GM18507 (cell line): ENCODE measurements at regions not wholly inside any gene's neighbourhood (a gene's known extent, or its start where the extent isn't known, plus 50 kb on each side); places are given as distances from the start of the nearest gene placed in this dataset.
A peak's percentile ranks its signal among the peaks of the same experiment; 100 is the strongest.
"Not testable (repeated sequence)": the region's sequence is repeated elsewhere in the genome, so short reads cannot be mapped to it uniquely, and the experiment has no call there.

Source experiments
- DNase-seq: peaks from one replicate; pipeline ENCODE4 v3.0.0; 2011; ENCODE audit warnings: low read depth; ENCODE audit not compliant: insufficient read length; ENCODE audit errors: extremely low spot score
- FAIRE-seq: peaks from 2 replicates; lab custom pipeline; 2011; peaks lifted over from hg19 to GRCh38; lab: Jason Lieb, UNC

DNA sequence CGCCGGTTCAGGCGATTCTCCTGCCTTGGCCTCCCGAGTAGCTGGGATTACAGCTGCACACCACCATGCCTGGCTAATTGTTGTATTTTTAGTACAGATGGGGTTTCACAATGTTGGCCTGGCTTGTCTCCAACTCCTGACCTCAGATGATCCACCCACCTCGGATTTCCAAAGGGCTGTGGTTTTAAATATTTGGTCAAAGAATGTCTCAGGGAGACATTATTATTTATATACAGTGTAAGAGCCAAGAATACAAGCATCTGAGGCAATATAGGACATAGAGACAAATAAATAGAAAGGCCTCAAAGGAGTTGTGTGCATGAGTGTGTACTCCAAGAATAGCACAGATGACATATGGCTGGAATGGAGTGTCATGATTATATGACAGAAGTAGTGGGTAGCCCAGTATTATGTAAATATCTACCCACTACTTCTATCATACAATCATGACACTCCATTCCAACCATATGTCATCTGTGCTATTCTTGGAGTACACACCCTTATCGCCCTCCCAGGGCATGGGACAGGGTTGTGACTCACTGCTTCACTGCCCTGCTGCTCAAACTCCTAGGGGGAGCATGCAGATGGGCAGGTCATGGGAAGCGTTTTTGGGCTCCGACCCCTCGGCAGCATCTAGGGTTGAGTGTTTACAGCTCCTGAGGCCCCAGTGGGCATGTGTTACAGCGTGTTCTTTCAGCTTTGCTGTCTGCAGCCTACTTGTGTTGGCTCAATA, 1649.8 kb upstream of the PCDH10 start:
- DNase-seq (no peak), FAIRE-seq (no peak)

DNA sequence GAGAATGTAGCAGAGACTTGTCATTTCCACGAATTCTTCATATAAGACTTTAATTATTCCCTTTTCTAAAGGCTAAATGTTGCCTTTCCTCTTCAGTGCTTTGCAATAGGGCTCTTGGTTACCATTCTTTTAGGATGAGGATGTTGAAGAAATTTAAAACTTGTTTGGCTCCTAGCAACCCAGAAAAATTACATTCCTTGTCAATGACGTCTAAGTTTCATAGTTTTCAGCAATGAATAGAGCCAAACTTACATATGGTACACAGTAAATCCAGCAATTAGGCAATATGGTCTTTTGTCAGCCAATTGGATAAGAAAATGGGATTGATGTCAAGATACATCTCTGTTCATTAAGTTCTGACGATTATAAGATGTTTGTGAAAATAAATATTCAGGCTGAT, 1639.6 kb upstream of the PCDH10 start:
- DNase-seq, result no peak
- FAIRE-seq, result no peak

DNA sequence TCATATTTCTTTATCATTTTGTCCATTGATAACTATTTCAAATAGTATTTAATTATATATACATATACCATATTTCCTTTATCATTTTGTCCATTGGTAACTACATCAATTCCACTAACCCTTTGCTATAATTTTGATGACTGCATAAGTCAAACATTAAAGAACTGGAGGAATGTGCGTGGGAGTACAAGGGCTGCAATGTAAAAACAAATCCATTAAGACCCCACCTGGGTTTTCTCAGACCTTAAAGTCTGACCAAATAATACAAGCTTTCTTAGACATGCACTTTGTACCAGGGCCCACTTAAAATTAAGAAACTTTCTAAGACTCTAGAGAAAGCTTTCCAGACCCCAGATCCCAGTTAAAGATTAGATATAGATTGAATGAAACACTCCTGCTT, 1622.4 kb upstream of the PCDH10 start:
- FAIRE-seq (no peak), DNase-seq (no peak)

DNA sequence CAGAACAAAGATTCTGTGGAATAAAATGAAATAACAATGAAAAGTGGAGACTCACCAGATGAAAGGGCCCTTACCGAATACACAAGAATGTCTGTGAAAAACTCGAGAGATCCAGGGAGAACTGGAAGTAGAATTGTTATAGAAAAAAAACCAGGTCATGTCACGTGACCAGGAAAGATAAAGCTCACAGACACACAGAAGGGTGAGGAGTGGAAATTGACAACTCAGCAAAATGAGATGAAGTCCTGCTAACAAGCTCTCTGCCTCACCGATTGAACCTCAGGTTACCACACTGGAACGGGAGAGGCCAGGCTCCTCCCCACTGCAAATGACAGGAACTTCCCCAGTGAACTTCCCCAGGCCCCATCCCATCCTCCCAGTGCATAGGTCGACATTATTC, 1618.0 kb upstream of the PCDH10 start:
- FAIRE-seq, result no peak
- DNase-seq, result no peak

DNA sequence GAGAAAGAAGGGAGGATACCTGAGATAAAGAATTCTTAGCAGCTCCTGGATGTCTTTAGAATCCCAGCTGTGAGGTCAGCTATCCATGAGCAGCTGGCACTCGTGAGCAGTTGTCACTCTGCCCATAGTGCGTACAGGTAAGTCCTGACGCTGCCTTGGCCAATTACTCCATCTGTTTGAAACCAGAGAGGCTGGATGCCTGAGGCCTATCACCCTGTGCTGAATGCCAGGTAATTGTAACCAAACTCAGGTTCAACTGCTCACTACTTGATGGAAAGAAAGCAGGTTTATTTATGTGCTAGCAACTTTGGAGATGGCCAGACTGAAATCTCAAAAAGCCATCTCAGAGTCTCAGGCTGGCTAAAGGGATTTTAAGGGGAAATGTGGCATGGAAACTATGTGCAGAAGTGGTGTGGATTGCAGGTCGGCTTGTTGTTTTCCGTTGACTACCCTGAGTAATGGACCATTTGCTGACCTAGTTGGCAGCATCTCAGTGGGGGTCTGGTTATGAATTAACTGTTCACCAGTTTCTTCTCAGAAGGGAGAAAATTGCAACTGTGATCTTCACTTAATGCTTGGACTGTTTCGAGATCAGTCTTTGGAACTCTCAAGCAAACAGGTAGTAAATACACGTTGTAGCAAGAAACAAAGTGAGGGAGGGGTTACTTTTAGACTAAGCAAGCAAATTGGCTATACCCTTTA, 1614.0 kb upstream of the PCDH10 start:
- DNase-seq (no peak), FAIRE-seq (no peak)

DNA sequence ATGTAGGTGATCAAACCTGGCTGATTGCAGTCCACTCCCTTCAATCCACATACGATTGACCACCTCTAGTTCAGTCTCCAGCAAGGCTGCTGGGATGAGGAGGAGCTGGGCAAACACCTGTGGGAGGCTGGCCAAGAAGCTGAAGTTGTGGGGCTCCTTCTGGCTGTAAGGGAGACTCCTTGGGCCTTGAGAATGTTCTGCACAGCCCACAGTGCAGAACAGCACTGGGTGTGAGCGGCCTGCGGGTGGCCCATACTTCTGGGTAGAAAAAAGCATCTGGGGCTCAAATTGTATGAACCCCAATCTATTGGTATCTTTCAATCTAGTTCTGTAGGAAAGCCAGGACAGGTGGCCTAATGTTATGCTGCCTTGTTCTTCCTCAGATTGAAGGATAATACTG, 1608.8 kb upstream of the PCDH10 start:
- FAIRE-seq (no peak), DNase-seq (no peak)

DNA sequence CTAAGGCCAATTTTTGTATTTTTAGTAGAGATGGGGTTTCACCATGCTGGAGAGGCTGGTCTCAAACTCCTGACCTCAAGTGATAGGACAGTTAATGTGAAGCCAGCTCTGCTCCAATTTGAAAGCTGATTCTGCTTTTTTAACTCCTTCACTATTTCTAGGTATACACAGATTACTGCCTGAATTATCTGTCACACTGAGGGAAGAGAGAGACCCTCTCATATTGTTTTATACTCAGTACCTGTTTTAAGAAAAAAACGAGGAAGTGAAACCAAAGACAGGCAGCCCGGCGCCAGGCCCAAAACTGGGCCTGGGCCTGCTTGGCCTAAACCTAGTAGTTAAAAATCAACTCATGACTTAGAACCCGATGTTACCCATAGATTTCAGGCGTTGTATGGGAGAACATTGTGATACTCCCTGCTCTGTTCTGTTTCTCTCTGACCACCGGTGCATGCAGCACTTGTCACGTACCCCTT, 1601.5 kb upstream of the PCDH10 start:
- DNase-seq (no peak), FAIRE-seq (peak; percentile 75)

DNA sequence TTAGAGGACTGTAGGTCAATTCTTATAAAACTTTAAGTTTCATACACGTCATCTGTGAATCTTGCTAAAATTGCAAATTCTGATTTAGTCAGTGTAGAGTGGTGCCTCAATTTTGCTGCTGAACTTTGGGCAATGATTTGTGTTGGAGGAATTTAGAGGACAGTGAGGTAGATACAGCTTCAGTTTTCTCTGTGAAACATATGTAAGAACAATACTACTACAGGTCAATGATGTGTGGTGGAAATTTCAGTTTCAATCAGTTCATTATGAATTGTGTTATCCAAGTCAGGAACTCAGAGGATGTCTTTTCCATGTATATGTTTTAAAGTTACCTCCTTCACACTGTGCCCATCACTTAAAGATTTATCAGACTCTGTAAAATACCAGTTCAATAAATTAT, 1597.8 kb upstream of the PCDH10 start:
- FAIRE-seq (no peak), DNase-seq (no peak)

DNA sequence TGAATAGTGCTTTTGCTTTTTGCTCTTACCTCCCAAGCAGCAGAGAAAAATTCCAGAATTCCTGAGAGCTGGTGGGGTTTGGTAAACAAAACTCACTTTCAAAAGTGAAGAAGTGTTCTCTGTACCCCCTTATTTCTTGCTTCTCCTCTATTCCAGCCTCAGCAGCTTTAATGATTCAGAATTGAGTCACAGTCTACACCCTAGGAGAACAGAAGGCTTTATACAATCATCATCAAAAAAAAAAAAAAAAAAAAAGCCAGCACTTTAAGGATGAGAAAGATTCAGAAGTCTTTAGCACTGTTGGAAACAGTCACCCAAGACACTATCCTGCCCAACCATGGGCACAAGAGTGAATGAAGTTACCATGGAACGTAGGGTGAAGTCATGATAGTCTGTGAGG, 1583.1 kb upstream of the PCDH10 start:
- FAIRE-seq, result no peak
- no peak for DNase-seq

DNA sequence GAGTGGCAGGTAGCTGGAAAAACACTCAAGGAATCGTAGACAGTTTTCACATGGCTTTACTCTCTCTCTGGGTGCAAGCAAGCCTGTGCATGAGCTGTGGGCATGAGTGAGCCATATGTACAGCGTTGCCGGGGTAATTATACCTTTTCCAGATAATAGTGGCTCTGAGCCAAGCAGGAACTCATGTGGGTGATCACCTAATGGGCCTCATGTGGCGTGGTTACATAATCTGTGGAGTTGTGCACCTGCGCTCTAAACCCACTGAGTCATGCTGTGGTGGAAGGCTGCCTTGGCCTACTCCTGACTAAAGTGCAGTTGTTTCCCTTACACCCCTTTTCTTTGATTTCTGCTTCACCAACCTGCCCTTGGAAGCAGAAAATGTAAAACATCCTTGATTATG, 1564.5 kb upstream of the PCDH10 start:
- FAIRE-seq (no peak), DNase-seq (no peak)

DNA sequence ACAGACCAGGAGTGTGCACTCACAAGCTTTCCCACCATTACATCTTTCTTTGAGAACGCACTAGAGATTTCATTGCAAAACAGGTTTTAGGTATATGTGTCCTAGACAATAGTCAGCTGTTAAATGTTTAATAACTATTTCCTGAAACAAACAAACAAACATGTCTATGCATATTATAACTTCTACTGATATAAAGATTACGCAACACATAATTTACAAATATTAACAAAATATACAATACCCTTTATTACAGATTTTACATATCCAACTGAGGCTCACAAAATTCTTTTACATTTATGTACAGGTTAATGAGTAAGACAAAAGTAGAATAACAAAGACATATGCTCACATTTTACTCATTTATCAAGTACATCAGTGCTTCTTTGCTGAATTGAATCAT, 1554.0 kb upstream of the PCDH10 start:
- FAIRE-seq (no peak), DNase-seq (no peak)

DNA sequence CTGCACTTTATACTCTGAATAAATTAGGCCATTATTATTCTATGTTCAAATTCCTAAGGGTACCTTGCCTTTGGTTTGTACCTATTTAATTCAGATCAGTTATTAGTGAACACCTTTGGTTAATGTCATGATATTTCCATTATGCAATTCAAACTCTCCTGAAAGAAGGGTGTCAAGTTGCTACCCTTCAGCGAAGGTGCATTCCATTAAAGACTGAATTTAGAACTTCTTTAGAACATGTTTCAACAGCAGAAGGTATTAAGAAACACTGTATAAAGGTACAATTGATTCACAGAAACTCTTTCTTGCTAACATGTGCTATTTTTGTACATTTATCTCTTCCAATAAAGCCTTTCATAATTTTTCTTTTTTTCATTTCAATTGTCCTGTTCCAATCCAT, 1545.4 kb upstream of the PCDH10 start:
- FAIRE-seq (no peak), DNase-seq (no peak)

DNA sequence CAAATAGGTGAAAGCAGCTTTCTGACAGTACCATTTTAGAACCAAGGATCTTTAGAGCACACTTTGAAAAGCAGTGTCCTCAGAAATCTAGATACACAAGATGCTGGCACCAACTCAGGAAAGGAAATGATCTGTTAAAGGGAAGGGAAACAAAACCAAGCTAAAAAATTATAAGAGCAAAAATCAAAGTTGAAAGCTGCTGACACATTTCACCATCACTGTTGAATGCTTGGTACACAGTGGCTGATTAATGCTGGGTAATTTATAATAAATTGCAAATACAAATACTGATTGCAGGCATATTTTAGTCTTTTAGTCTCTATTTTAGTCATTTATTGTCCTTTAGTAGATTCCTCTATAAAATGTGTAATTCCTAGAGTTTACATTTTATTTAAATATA, 1540.1 kb upstream of the PCDH10 start:
- DNase-seq (no peak), FAIRE-seq (no peak)

DNA sequence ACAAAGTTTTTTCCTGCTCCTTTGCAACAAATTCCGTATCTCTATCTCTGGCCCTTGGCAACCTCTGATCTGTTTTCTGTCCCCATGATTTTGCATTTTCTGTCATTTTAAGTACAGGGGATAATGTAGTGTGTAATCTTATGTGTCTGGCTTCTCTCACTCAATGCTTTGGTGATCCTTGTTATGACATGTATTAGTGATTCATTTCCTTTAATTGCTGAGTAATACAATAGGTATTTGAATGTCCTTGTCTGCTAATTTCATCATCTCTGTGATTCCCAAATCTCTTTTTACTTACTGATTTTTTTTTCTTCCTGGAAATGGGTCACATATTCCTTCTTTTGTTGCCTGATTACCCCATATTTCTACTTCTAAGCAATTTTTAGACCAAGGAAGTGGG, 1538.6 kb upstream of the PCDH10 start:
- not testable (repeated sequence) for FAIRE-seq, DNase-seq

DNA sequence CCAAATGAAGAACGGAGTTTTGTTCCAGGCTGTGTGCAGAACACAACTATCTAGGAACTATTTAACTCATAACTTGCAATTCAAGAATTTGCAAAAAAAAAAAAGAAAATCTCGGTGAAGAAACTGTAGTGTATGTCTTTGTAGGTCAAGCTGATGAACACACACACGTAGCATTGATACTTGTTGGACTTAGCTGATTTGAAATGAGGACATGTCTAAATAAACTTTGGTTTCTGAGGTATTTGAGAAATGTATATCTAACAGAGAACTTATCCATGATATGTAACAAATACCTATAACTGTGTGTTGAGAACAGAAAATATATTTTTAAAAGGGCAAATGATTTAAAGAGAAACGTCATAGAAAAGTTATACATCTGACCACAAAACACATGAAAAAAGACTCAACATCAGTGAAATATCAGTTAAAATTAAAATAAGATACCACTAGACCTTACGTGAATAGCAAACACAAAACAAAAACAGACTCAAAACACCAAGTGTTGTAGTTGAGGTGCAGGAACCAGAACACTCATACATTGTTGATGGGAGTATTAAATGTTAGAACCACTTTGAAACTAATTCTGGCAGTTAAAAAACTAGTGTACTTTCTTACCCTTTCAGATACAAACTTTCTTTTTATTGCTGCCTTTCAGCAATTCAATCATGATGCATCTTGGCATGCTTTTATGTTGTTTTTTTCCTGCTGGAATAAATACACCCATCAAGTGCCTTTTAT, 1535.8 kb upstream of the PCDH10 start:
- DNase-seq, result no peak
- peak; percentile 77 for FAIRE-seq

DNA sequence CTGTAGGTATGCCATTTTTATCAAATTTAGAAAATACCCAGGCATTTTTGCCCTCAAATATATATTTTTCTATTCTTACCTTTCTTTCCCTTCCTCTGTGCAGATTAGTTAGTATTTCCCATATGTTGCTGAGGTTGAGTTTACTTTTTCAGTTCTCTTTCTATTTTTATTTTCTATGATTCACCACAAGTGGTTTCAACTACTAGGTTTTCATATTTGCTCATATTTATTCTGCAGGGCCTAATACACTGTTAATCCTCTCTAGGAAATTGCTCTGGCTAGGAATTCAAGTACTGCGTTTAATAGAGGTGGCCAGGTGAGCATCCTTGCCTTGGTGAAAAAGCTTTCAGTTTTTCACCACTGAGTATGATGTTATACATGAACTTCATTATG, 1535.3 kb upstream of the PCDH10 start:
- DNase-seq (no peak), FAIRE-seq (no peak)

DNA sequence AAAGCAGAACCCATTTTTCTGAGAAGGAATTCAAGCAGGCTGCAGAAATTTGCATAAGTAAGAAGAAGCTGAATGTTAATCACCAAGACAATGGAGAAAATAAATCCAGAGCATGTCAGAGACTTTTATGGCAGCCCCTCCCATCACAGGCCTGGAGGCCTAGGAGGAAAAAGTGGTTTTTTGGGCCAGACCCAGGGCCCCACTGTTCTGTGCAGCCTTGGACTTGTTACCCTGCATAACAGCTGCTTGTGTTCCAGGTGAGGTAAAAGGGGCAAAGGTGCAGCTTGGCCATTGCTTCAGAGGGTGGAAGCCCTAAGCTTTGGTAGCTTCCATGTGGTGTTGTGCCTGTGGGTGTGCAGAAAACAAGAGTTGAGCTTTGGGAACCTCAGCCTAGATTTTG, 1516.2 kb upstream of the PCDH10 start:
- FAIRE-seq (no peak), DNase-seq (no peak)

DNA sequence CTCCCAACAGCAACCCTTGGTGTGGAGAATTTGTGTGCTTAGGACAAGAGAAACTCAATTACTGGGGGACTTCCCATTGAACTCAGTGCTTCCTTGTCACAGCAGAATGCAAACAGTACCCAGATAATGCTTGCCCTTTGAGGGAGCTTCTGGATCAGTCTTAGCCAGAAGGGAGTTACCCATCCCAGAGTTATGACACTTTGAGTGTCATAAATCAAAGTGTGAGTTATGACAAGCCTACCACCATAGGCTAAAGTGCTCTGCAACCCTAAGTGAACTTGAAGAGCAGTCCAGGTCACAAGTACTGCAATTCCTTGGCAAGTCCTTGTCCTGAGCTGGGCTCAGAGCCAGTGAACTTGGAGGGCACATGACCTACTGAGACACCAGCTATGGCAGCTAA, 1513.9 kb upstream of the PCDH10 start:
- no peak for FAIRE-seq
- DNase-seq, result no peak

DNA sequence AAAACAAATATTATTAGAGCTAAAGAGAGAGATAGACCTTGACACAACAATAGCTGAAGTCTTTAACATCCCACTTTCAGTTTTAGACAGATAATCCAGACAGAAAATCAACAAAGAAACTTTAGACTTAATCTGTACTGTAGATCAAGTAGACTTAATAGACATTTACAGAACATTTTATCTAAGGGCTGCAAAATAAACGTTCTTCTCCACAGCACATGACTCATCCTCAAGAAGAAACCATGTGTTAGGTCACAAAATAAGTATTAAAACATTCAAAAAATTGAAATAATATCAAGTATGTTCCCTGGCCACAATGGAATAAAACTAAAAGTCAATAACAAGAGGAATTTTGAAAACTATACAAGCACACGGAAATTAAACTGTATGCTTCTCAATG, 1510.3 kb upstream of the PCDH10 start:
- no peak for FAIRE-seq
- no peak for DNase-seq

DNA sequence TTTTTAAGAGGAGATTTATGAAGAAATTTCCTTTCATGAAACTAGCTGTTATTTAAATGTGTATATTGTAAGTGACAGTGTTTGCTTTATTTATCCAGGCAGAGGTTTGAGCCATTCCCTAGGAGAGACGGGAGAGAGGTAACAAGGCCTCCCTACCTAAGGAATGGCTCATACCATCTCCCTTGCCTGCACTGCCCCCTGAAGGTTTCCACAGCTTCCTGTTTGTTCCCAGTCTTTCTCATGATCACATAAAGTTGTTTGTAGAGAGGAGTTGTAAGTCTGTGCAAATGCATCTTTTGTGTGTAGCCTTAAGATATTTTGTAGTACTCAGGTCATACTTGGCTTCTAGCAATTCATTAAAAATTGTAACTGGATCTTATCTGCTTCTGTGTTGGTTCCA, 1504.5 kb upstream of the PCDH10 start:
- FAIRE-seq (no peak), DNase-seq (no peak)

DNA sequence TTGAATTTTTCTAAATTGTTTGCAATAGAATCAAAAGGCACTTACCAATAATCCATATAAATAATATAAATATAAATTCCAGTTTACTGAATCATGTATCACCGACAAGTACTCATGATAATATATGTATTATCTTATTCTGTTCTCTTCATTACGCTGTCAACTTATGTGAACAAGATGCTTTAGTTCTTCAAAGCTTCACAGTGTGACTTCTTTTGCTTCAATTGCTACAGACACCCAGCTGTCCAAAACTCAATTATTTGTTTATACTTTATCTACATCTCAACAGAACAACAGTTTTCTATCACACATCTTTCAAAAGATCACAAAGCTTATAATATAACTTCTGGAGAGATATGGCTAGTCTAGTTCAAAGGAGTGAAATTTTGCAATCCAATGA, 1499.9 kb upstream of the PCDH10 start:
- DNase-seq (no peak), FAIRE-seq (no peak)
